IPS DF 6.9 (cell line): ENCODE measurements at regions not wholly inside any gene's neighbourhood (a gene's known extent, or its start where the extent isn't known, plus 50 kb on each side); places are given as distances from the start of the nearest gene placed in this dataset.

Experiments
- DNase-seq: peaks from one replicate; pipeline ENCODE4 v3.0.0-alpha.2; 2013; ENCODE audit warnings: low read depth, low spot score
- H3K27ac ChIP-seq: one replicate; pipeline ENCODE4 v1.5.1; 2013; ENCODE audit warnings: low read length, control low read depth
- H3K27me3 ChIP-seq: 2 replicates; pipeline ENCODE4 v1.6.1; 2013; ENCODE audit warnings: mild to moderate bottlenecking, low read length; ENCODE audit not compliant: control insufficient read depth, insufficient read depth
- H3K36me3 ChIP-seq: 2 replicates; pipeline ENCODE4 v1.6.1; 2013; ENCODE audit warnings: low read length; ENCODE audit not compliant: control insufficient read depth, insufficient read depth
- H3K4me1 ChIP-seq: 2 replicates; pipeline ENCODE4 v1.6.1; 2013; ENCODE audit warnings: low read length; ENCODE audit not compliant: control insufficient read depth, insufficient read depth
- H3K4me3 ChIP-seq: 2 replicates; pipeline ENCODE4 v1.5.1; 2013; ENCODE audit warnings: mild to moderate bottlenecking, low read length
- H3K9me3 ChIP-seq: 2 replicates; pipeline ENCODE4 v1.6.1; 2013; ENCODE audit warnings: low read length, inconsistent platforms; ENCODE audit not compliant: control insufficient read depth, insufficient read depth
- WGBS: extraction: QIAGEN DNeasy Blood & Tissue Kit; methylation state at CpG from one replicate; pipeline ENCODE4 v1.1.7; 2013; ENCODE audit warnings: mixed read lengths, missing lambda C conversion rate; ENCODE audit not compliant: insufficient read length, insufficient coverage; 5-methylcytosine and 5-hydroxymethylcytosine counted together

DNA sequence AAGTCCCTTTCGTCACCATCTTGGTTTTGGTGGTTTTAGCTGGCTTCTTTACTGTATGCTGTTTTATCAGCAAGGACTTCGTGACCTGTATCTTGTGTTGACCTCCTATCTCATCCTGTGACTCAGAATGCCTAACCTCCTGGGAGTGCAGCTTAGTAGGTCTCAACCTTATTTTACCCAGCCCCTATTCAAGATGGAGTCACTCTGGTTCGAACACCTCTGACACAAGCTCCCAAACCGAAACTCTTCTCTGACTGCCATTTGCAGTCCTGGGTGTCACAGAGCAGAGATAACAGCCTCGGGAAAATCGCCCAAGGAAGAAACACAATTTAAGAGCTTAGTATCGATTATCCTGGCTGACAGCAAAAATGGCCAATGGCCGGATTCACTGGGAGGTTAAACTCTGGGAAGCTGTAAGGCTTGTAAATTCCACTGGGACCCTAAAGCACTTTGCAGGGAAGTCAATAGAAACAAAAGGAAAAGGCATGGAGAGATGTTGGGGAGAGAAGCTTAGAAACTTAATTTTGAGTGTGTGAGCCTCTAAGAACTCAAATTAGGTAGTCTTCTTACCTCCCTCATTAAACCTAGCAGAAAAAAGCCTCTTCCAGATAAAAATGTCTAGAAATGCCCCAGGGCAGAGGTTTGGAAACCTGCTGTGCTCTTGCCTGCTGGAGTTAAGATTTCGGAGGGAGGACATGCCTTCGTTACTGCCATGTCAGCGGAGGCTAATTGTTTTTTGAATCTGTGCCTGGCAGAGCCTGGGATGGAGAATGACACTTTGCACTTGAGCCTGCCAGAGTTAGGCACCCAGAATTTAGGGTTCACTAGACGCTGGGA, 56.5 kb upstream of the RPH3A start:
- Histone ChIP-seq H3K36me3 (no peaks in the 10 kb centered on the region), H3K27me3 (no peaks in the 10 kb centered on the region; the same call in 1 of the 2 replicates), H3K4me1 (no peaks in the 10 kb centered on the region), H3K27ac (no peak overlapping the region), H3K4me3 (no peak overlapping the region), H3K9me3 (no peaks in the 10 kb centered on the region)
- WGBS: no CpG with 5 or more reads among the region's 12 CpGs
- DNase-seq: no peak

DNA sequence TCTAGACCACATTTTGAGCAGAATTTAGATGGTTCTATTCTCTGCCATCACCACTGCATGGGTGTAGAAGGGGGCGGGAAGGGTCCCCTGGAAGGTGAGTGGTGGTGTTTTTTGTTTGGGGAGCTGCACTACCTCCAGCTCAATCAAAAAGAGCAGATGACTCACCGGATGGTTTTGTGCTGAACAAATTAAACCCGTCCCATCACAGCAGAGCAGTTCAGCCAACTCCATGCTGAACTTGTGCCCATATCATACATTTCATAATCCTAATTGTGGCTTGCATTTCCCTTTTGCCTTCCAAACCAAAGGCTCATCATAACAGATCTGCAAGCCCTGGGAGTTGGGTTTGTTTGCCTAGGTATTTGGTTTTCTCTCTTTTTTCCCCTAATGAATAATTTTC, 53.0 kb upstream of the RPH3A start:
- no peaks in the 10 kb centered on the region for H3K9me3 ChIP-seq
- no peak overlapping the region for H3K4me3 ChIP-seq
- no peak for DNase-seq
- no peaks in the 10 kb centered on the region; the same call in 1 of the 2 replicates for H3K27me3 ChIP-seq
- no peaks in the 10 kb centered on the region for H3K4me1 ChIP-seq
- H3K36me3 ChIP-seq: no peaks in the 10 kb centered on the region
- H3K27ac ChIP-seq: no peak overlapping the region
- no CpG with 5 or more reads among the region's 3 CpGs for WGBS

DNA sequence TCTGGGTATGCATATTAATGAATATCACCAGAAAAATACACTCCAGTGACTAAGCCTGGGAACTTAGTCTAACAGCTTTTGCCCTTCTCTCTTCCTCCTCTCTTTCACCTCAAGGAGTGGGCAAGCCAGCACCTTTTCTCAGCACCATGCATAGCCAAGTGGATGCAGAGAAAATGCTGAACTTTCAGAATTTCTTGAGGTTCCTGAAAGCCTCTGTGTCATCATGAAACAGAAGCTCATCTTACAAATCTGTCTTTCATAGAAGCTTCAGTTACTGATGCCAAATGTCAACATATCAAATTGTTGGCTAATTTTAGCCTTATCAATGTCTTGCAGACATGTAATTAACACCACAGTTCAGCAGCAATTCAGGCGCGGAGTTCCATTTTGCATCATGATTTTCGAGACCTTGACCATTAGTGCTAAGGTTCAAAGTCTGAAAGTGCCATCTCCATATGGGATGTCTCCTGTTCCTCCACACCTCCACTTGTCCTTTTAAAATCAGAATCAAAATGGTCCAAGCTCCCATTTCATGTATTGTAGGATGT, 51.1 kb upstream of the RPH3A start:
- H3K4me1 ChIP-seq: no peaks in the 10 kb centered on the region
- no peak for DNase-seq
- no peak overlapping the region for H3K27ac ChIP-seq
- no peaks in the 10 kb centered on the region for H3K9me3 ChIP-seq
- no peak overlapping the region for H3K4me3 ChIP-seq
- no CpG with 5 or more reads among the region's 3 CpGs for WGBS
- no peaks in the 10 kb centered on the region; the same call in 1 of the 2 replicates for H3K27me3 ChIP-seq
- H3K36me3 ChIP-seq: no peaks in the 10 kb centered on the region

DNA sequence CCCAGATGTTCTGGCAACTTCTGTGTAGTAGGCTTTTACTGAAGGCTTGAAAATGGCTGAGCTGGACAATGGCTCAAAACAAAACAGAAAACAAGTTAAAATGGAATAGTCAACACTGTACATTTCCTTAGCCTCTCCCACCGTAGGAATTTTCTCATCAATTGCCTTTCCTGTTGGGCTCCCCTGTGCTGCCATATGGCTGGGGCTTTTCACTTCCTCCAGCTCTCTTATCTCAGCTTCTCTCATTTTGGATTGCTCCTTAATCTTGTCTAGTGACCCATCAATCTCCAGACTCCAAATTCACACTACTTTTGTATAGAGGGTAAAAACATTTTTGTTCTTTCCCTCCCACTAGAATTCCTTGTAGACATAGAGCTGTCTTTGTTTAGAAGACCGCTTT, 50.4 kb upstream of the RPH3A start:
- Histone ChIP-seq H3K9me3 (no peaks in the 10 kb centered on the region), H3K4me1 (no peaks in the 10 kb centered on the region), H3K36me3 (no peaks in the 10 kb centered on the region), H3K27me3 (no peaks in the 10 kb centered on the region; the same call in 1 of the 2 replicates), H3K27ac (no peak overlapping the region), H3K4me3 (no peak overlapping the region)
- no peak for DNase-seq
- WGBS: no CpG with 5 or more reads among the region's 2 CpGs
